Activated T-helper 1 cell treated with anti-CD3 and anti-CD28 coated beads, Interleukin-2, amount 50 U/mL, for 16 hours (primary cell): ENCODE measurements at regions not wholly inside any gene's neighbourhood (a gene's known extent, or its start where the extent isn't known, plus 50 kb on each side); places are given as distances from the start of the nearest gene placed in this dataset.

Experiments
- DNase-seq, 2 donors: peaks; one replicate each; pipeline ENCODE4 v3.0.0-alpha.2; 2020; ENCODE audit warnings: low read depth in 1 of 2, low spot score in 1 of 2

DNA sequence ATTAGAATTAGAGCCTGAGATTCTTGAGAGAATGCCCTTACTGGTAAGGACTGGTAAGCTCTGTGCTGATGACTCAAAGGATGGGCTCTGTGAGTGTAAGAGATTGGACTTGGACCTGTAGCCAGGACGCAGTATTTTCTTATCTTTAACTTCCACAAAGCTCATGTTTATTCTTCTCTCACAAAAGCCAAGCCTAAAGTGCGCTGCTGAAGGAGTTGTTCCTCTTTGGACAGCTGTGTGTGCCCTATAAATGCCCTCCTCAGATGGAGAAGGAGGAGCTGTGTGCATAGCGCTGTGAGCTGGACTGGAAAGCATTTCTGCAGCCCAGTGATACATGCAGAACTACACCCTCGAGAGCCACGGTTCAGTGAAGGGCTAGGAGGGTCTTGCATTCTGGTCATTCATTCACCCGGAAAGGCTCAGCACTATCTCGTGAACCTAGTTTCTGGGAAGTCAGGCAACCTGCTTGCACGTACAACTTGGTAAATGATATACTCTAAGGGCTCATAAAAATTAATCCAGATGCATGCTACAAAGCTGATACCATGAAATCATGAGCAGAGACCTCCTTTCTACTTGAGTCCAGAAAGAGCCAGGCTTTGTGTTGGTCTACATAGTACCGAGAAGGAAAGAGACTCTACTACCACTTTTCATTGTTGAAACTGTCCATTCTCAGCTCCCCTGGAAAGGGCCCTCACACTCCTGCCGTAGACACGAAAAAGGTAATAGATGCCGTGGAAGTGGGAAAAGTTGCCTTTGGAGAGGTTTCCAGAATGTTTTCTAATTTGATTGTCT, 103.0 kb upstream of the TBL1XR1 start:
- DNase-seq, result no peak

GRCh38 chr3:177300842-177301241, 103.6 kb upstream of the TBL1XR1 start:
- no peak for DNase-seq

- DNase-seq, result no peak
Observed at GRCh38 chr3:177306252-177306651, 109.0 kb upstream of the TBL1XR1 start.

- no peak for DNase-seq
Observed at GRCh38 chr3:177307391-177307790, 110.1 kb upstream of the TBL1XR1 start.

DNA sequence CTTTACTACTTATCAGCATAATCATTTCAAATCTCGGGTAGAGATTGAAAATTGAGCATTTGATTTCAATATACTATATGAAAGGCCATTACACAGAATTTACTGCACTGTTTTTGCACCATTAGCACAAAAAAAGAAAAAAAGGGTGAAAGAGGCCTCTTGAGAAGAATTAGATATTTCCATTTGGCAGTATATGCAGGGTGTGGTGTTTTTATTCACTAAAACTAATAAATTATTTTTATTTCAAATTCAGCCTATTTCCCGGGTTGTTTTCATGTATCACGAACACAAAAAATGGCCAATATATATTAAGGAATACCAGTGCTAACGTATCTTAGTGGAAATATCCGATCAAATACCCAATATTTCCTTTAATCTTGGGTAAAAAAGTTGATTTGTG, 110.5 kb upstream of the TBL1XR1 start:
- no peak for DNase-seq

DNA sequence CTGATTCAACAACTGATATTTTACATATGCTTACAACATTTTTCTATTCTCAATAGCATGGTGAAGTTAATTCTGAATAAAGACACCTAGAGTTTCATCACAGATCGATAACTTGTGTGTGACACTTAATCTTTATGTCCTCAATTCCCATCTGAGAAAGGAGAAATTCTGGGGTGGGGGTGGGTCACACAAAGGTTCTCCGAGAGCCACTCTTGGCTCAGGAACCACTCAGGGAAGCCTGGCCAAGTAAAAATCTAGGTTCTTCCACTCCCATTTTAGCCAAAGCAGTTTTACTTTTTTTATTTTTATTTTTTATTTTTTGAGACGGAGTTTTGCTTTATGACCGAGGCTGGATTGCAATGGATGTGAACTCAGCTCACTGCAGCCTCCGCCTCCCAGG, 111.0 kb upstream of the TBL1XR1 start:
- no peak for DNase-seq

DNA sequence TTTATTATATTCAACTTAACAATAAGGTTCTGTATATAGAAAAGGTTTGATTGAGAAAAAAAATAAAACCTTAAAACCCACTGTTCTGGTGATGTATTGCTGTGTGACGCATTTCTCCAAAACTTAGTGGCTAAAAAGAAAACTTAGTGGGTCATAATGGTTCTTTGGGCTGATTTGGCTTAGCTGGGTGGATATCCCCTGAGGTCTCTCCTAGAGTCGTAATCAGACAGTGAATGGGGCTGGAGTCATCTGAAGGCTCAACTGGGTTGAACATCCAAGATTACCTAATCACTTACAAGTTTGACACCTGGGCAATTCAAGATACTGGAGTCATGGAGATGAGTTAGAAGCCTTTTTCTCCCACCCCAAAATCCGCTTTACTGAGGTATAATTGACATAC, 111.6 kb upstream of the TBL1XR1 start:
- DNase-seq, result no peak

- DNase-seq, result no peak
Observed at GRCh38 chr3:177312491-177312890, 115.2 kb upstream of the TBL1XR1 start.

DNA sequence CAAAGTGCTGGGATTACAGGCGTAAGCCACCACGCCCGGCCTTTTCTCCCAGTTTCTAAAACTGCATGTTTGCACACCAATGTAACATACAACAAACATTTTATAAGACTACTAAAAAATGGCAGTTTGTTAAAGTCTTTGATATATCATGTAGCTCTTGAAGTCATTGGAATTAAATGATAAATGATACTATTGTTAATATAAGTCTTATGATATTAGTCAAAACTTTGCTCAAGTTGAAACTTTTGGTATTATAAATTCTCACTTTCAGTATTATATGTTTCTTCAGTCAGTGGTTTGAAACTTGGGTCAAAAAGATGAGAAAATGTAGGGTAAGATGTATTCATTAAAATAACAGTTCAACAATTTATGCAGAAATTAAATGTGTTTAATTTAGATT, 117.6 kb upstream of the TBL1XR1 start:
- DNase-seq, result no peak

- no peak for DNase-seq
Observed at GRCh38 chr3:177317247-177317646, 120.0 kb upstream of the TBL1XR1 start.

DNA sequence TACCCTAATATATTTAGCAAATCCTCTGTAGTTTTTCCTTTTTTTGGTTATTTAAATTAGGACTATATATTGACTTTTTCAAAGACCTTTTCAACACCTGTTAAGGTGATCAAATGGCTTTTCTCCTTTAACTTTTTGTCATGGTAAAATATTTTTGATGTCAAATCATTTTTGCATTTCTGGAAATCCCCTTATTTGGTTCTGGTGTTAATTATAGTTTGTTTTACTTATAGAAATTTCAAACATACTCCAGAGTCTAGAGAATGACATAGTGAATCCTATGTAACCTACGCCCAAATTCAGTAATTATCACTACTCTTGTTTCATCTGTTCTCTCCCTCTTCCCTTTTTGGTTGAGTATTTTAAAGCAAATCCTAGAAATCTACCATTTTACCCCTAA, 121.3 kb upstream of the TBL1XR1 start:
- no peak for DNase-seq

DNA sequence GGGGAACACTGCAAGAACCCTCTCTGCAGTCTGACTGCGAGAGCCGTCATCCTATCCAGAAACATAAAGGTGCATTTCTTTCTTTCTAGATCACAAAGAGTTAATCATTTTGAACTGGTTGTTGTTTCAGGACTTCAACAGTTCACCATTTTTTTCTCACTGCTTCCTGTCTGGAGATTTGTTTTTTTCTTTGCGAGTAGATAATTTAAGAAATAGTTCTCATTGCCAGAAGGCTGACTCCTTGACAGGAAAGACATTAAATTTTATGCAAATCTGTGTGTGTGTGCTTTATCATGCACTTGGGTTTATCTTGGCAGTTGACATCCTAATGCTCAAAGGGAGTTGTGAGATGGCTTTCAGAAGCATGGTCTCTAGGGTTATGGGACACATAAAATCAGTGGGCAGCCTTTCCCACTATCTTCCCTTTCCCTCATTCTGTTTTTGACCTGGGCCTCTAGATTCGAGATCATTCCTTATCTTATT, 123.5 kb upstream of the TBL1XR1 start:
- DNase-seq, result no peak

DNA sequence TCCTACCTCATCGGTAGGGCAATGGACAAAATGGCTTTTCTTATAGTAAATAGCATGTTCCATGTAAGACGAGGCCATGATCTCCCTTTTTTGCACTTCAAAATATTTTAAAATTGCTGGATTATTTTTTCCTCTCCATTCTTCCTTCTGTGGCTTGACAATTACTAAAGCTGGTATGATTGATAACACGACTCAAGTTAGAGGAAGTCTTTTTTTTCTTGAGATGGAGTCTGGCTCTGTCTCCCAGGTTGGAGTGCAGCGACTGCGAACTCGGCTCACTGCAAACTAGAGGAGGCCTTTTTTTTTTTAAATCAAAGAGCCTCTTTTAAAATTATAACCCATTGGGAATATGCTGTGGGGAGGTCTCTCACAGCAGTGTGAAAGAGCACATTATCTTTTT, 124.5 kb upstream of the TBL1XR1 start:
- DNase-seq, result no peak

- DNase-seq, result no peak
Observed at GRCh38 chr3:177322881-177323280, 125.6 kb upstream of the TBL1XR1 start.

- DNase-seq, result no peak
Observed at GRCh38 chr3:177329854-177330253, 132.6 kb upstream of the TBL1XR1 start.

GRCh38 chr3:177330779-177331178, 133.5 kb upstream of the TBL1XR1 start:
- no peak for DNase-seq

GRCh38 chr3:177331203-177331835, 134.0 kb upstream of the TBL1XR1 start:
- no peak for DNase-seq

DNA sequence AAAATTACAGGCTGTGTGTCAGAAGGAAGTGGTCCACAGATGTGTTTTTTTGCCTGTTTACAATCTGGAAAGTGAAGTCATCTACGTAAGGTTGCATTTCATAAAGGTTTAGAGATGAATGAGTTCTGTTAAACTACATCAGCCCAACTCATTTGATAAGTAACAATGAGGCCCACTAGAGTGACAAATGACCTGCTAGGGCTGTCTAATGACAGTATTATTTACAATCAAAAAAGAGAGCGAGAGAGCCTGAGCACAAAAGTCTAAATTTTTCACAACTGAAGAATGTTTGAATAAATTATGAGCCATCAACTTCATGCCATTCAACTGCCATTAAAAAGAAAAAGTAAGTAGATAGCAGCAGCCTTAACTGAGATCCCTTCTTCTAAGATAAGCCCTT, 135.7 kb upstream of the TBL1XR1 start:
- DNase-seq, result no peak

GRCh38 chr3:177333533-177334520, 136.5 kb upstream of the TBL1XR1 start:
- DNase-seq, result no peak

- no peak for DNase-seq
Observed at GRCh38 chr3:177334803-177335202, 137.5 kb upstream of the TBL1XR1 start.

DNA sequence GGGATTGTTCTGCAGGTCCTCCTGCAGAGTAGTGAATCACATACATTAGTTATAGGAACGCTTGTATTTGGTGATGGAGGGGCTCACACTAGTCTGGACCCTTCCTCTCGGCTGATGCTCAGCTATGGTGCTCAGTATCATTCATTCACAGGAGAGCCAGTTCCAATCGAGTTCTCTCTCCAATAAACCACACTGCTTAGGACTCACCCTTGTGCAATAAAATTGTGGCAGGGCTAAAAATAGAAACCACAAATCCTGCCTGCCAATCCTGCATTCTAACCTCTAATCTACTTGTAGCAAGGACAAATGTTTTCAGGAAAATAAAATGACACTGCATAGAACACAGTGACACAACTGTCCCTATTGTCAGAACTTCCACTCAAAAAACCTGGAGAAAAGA, 138.4 kb upstream of the TBL1XR1 start:
- no peak for DNase-seq
